HG03103 (cell line): ENCODE measurements at regions not wholly inside any gene's neighbourhood (a gene's known extent, or its start where the extent isn't known, plus 50 kb on each side); places are given as distances from the start of the nearest gene placed in this dataset.

Source experiments
- ATAC-seq: cut with Tn5 transposase; IDR thresholded peaks from one replicate; pipeline ENCODE4 v1.9.1; 2021; ENCODE audit warnings: low read depth; ENCODE audit not compliant: unreplicated experiment

GRCh38 chr6:104522533-104522932 is 337.2 kb downstream of the HACE1 start:
- ATAC-seq = no peak

- ATAC-seq = no peak
Measured at GRCh38 chr6:104521176-104521575, 338.5 kb downstream of the HACE1 start.

- ATAC-seq = no peak
Measured at GRCh38 chr6:104519566-104519965, 340.2 kb downstream of the HACE1 start.

GRCh38 chr6:104509355-104509754 is 350.4 kb downstream of the HACE1 start:
- no peak for ATAC-seq

- ATAC-seq = no peak
Measured at GRCh38 chr6:104506429-104506828, 353.3 kb downstream of the HACE1 start.

GRCh38 chr6:104505838-104506237 is 353.9 kb downstream of the HACE1 start:
- no peak for ATAC-seq

- no peak for ATAC-seq
Measured at GRCh38 chr6:104500265-104500664, 359.5 kb downstream of the HACE1 start.

- ATAC-seq = no peak
Measured at GRCh38 chr6:104486035-104486434, 373.7 kb downstream of the HACE1 start.

- ATAC-seq = no peak
Measured at GRCh38 chr6:104484626-104485025, 375.1 kb downstream of the HACE1 start.

GRCh38 chr6:104484191-104484590 is 375.5 kb downstream of the HACE1 start:
- ATAC-seq = no peak

GRCh38 chr6:104483225-104483834 is 376.4 kb downstream of the HACE1 start:
- ATAC-seq = no peak

GRCh38 chr6:104477569-104477968 is 382.1 kb downstream of the HACE1 start:
- no peak for ATAC-seq

GRCh38 chr6:104473021-104473429 is 386.7 kb downstream of the HACE1 start:
- ATAC-seq = no peak

GRCh38 chr6:104472021-104472901 is 387.5 kb downstream of the HACE1 start:
- ATAC-seq = no peak

GRCh38 chr6:104466306-104466705 is 393.4 kb downstream of the HACE1 start:
- ATAC-seq = no peak

GRCh38 chr6:104462811-104463599 is 396.7 kb downstream of the HACE1 start:
- ATAC-seq = no peak

GRCh38 chr6:104460738-104461483 is 398.8 kb downstream of the HACE1 start:
- no peak for ATAC-seq

GRCh38 chr6:104459543-104459942 is 400.2 kb downstream of the HACE1 start:
- ATAC-seq = peak; percentile 68

- no peak for ATAC-seq
Measured at GRCh38 chr6:104449918-104450317, 409.8 kb downstream of the HACE1 start.
